ENCODE measurements at regions not wholly inside any gene's neighbourhood (a gene's known extent, or its start where the extent isn't known, plus 50 kb on each side); places are given as distances from the start of the nearest gene placed in this dataset.

GRCh38 chr13:69094485-69094884 lies 1013.1 kb upstream of the ATXN8OS start:
- TF ChIP-seq CTCF (IDR thresholded peaks at IDR 0.05; ENCODE audit: low read depth, low read length) (no peak), EZH2phosphoT487 (IDR thresholded peaks at IDR 0.05; ENCODE audit: low read depth) (no peak)
- Histone ChIP-seq H4K20me1 (ENCODE audit: insufficient read depth, low read length) (no peaks in the 10 kb centered on the region), H3K4me2 (ENCODE audit: low read length) (no peak overlapping the region)

GRCh38 chr13:69092615-69093322 lies 1014.9 kb upstream of the ATXN8OS start:
- Histone ChIP-seq H4K20me1 (ENCODE audit: insufficient read depth, low read length) (no peaks in the 10 kb centered on the region), H3K4me1 (ENCODE audit: low read length) (peaks cover 3% of the 10 kb centered on the region; the same call in 1 of the 2 replicates), H3K9ac (ENCODE audit: low read length) (no peak overlapping the region), H3K4me3 (ENCODE audit: low read length) (no peak overlapping the region), H3K27ac (ENCODE audit: low read length) (no peak overlapping the region), H3K9me3 (ENCODE audit: insufficient read depth, low read length) (no peaks in the 10 kb centered on the region), H2AFZ (ENCODE audit: low read depth, low read length) (no peak overlapping the region), H3K4me2 (ENCODE audit: low read length) (no peak overlapping the region), H3K79me2 (ENCODE audit: low read length) (no peaks in the 10 kb centered on the region), H3K36me3 (replicated peaks; ENCODE audit: low read depth, low read length) (no peaks in the 10 kb centered on the region), H3K27me3 (ENCODE audit: low read depth, low read length) (no peaks in the 10 kb centered on the region)
- TF ChIP-seq CTCF (IDR thresholded peaks at IDR 0.05; ENCODE audit: low read depth, low read length) = peak; percentile 31; the same call in 1 of the 2 replicates
- no peak for TF ChIP-seq EZH2phosphoT487 (IDR thresholded peaks at IDR 0.05; ENCODE audit: low read depth)

More at GRCh38 chr13:69094485-69094884, 1013.1 kb upstream of the ATXN8OS start:
- no peaks in the 10 kb centered on the region for H3K79me2 ChIP-seq (ENCODE audit: low read length)
- H3K27ac ChIP-seq (ENCODE audit: low read length) = no peak overlapping the region
- H3K36me3 ChIP-seq (replicated peaks; ENCODE audit: low read depth, low read length) = no peaks in the 10 kb centered on the region
- H3K4me3 ChIP-seq (ENCODE audit: low read length) = no peak overlapping the region
- H3K9ac ChIP-seq (ENCODE audit: low read length) = no peak overlapping the region
- H3K9me3 ChIP-seq (ENCODE audit: insufficient read depth, low read length) = no peaks in the 10 kb centered on the region
- no peaks in the 10 kb centered on the region for H3K27me3 ChIP-seq (ENCODE audit: low read depth, low read length)
- H3K4me1 ChIP-seq (ENCODE audit: low read length) = peaks cover 3% of the 10 kb centered on the region; the same call in 1 of the 2 replicates
- no peak overlapping the region for H2AFZ ChIP-seq (ENCODE audit: low read depth, low read length)

- H3K36me3 ChIP-seq (replicated peaks; ENCODE audit: low read depth, low read length) = no peaks in the 10 kb centered on the region
- TF ChIP-seq CTCF (IDR thresholded peaks at IDR 0.05; ENCODE audit: low read depth, low read length) (no peak), EZH2phosphoT487 (IDR thresholded peaks at IDR 0.05; ENCODE audit: low read depth) (no peak)
- H3K9me3 ChIP-seq (ENCODE audit: insufficient read depth, low read length) = no peaks in the 10 kb centered on the region
- H3K27ac ChIP-seq (ENCODE audit: low read length) = no peak overlapping the region
- no peaks in the 10 kb centered on the region for H3K79me2 ChIP-seq (ENCODE audit: low read length)
- no peaks in the 10 kb centered on the region for H3K27me3 ChIP-seq (ENCODE audit: low read depth, low read length)
- H3K4me2 ChIP-seq (ENCODE audit: low read length) = no peak overlapping the region
- no peak overlapping the region for H2AFZ ChIP-seq (ENCODE audit: low read depth, low read length)
- H4K20me1 ChIP-seq (ENCODE audit: insufficient read depth, low read length) = no peaks in the 10 kb centered on the region
- H3K4me3 ChIP-seq (ENCODE audit: low read length) = no peak overlapping the region
- H3K4me1 ChIP-seq (ENCODE audit: low read length) = no peaks in the 10 kb centered on the region
- no peak overlapping the region for H3K9ac ChIP-seq (ENCODE audit: low read length)
These were observed 1030.4 kb upstream of the ATXN8OS start for GRCh38 chr13:69077267-69077666.

- no peaks in the 10 kb centered on the region for H3K36me3 ChIP-seq (replicated peaks; ENCODE audit: low read depth, low read length)
- no peak overlapping the region for H3K4me2 ChIP-seq (ENCODE audit: low read length)
- H2AFZ ChIP-seq (ENCODE audit: low read depth, low read length) = no peak overlapping the region
These were observed 1038.0 kb upstream of the ATXN8OS start for GRCh38 chr13:69069554-69070133.

More at GRCh38 chr13:69069554-69070133, 1038.0 kb upstream of the ATXN8OS start:
- TF ChIP-seq EZH2phosphoT487 (IDR thresholded peaks at IDR 0.05; ENCODE audit: low read depth) = no peak
- no peak for TF ChIP-seq CTCF (IDR thresholded peaks at IDR 0.05; ENCODE audit: low read depth, low read length)
- Histone ChIP-seq H3K4me1 (ENCODE audit: low read length) (no peaks in the 10 kb centered on the region), H4K20me1 (ENCODE audit: insufficient read depth, low read length) (no peaks in the 10 kb centered on the region), H3K4me3 (ENCODE audit: low read length) (no peak overlapping the region), H3K79me2 (ENCODE audit: low read length) (no peaks in the 10 kb centered on the region), H3K27ac (ENCODE audit: low read length) (no peak overlapping the region), H3K9ac (ENCODE audit: low read length) (no peak overlapping the region), H3K9me3 (ENCODE audit: insufficient read depth, low read length) (no peaks in the 10 kb centered on the region), H3K27me3 (ENCODE audit: low read depth, low read length) (no peaks in the 10 kb centered on the region)
